Panc1 (cell line): ENCODE measurements at regions not wholly inside any gene's neighbourhood (a gene's known extent, or its start where the extent isn't known, plus 50 kb on each side); places are given as distances from the start of the nearest gene placed in this dataset.

ENCODE experiments used
- POLR2AphosphoS5 ChIP-seq: IDR thresholded peaks from 2 replicates; pipeline ENCODE4 v1.6.1; 2012; ENCODE audit warnings: mild to moderate bottlenecking, low read depth, low read length, moderate library complexity
- TF ChIP-seq, protein P1 (sequence below): fragments of 450-650 bp; IDR thresholded peaks from 2 replicates; pipeline ENCODE4 v1.5.1; 2017; ENCODE audit warnings: mild to moderate bottlenecking

DNA sequence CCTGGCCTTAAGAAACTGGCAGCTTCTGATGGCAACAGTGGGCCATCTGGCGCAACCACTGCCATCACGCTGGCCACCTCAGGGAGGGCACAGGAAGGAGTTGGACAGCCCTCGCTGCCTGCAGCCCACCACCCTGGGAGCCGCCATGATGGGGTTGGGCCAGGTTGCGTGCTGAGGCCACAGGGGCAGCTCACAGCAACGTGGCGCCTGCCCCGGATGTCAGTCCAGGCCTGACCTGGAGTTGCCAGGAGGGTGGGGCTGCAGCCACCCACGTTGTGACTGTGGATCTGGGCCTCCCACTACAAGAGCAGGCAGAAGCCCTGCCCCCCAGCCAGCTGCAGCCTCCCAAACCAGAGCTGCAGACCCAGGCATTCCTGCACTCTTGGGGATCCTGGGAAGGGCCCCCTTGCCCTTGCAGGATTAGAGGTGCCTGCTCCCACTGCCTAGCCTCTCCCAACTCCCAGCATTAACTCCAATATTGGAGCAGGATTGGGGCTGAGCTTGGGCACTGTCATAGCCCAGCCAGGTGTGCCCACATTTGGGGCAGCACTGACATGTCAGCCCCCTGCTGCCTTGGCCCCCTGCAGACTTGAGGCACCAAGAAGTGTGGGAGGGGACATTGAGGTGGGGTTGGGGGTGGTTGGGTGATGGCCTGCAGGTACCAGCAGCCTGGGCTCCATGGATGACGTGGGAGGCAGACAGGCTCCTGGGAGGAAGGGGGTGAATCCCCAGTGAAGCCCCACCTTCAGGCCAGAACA, 468.9 kb upstream of the CCDC54 start:
- TF ChIP-seq, protein P1, sequence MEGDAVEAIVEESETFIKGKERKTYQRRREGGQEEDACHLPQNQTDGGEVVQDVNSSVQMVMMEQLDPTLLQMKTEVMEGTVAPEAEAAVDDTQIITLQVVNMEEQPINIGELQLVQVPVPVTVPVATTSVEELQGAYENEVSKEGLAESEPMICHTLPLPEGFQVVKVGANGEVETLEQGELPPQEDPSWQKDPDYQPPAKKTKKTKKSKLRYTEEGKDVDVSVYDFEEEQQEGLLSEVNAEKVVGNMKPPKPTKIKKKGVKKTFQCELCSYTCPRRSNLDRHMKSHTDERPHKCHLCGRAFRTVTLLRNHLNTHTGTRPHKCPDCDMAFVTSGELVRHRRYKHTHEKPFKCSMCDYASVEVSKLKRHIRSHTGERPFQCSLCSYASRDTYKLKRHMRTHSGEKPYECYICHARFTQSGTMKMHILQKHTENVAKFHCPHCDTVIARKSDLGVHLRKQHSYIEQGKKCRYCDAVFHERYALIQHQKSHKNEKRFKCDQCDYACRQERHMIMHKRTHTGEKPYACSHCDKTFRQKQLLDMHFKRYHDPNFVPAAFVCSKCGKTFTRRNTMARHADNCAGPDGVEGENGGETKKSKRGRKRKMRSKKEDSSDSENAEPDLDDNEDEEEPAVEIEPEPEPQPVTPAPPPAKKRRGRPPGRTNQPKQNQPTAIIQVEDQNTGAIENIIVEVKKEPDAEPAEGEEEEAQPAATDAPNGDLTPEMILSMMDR = no peak
- no peak for TF ChIP-seq POLR2AphosphoS5
